HEK293T (cell line): ENCODE measurements at regions not wholly inside any gene's neighbourhood (a gene's known extent, or its start where the extent isn't known, plus 50 kb on each side); places are given as distances from the start of the nearest gene placed in this dataset.

Experiments used
- CTCF ChIA-PET: fragments of 350-600 bp; formaldehyde crosslinking; extraction: SDS; loops from one replicate; lab custom pipeline; 2021; ENCODE audit warnings: antibody characterized with exemption, inconsistent platforms; lab: Yijun Ruan, JAX
- POLR2A ChIA-PET: fragments of 350-600 bp; formaldehyde crosslinking; extraction: SDS; loops from one replicate; lab custom pipeline; 2020; ENCODE audit warnings: antibody characterized with exemption, inconsistent platforms; lab: Yijun Ruan, JAX
- DNase-seq: peaks from one replicate; pipeline ENCODE4 v3.0.0; 2012; ENCODE audit warnings: mixed read lengths; ENCODE audit errors: extremely low spot score
- ARNT ChIP-seq: fragments of 450-650 bp; IDR thresholded peaks from 2 replicates; pipeline ENCODE4 v1.6.1; 2017; ENCODE audit warnings: mild to moderate bottlenecking
- BHLHE40 ChIP-seq: fragments of 450-650 bp; IDR thresholded peaks from 2 replicates; pipeline ENCODE4 v1.6.1; 2016; ENCODE audit warnings: mild to moderate bottlenecking, moderate library complexity, borderline replicate concordance
- CTBP1 ChIP-seq: fragments of 450-650 bp; IDR thresholded peaks from 2 replicates; pipeline ENCODE4 v1.6.1; 2016; ENCODE audit warnings: borderline replicate concordance
- ELF4 ChIP-seq: fragments of 450-650 bp; IDR thresholded peaks from 2 replicates; pipeline ENCODE4 v1.6.1; 2017; ENCODE audit warnings: antibody characterized with exemption
- FOXA1 ChIP-seq: fragments of 450-650 bp; IDR thresholded peaks from 2 replicates; pipeline ENCODE4 v1.6.1; 2016; ENCODE audit warnings: mild to moderate bottlenecking
- FOXK2 ChIP-seq: fragments of 450-650 bp; IDR thresholded peaks from 2 replicates; pipeline ENCODE4 v1.6.1; 2016; ENCODE audit warnings: mild to moderate bottlenecking
- FOXM1 ChIP-seq: fragments of 450-650 bp; IDR thresholded peaks from 2 replicates; pipeline ENCODE4 v1.6.1; 2017; ENCODE audit warnings: mild to moderate bottlenecking, borderline replicate concordance
- HDGF ChIP-seq: fragments of 450-650 bp; IDR thresholded peaks from 2 replicates; pipeline ENCODE4 v1.6.1; 2017; ENCODE audit warnings: antibody characterized with exemption, borderline replicate concordance
- L3MBTL2 ChIP-seq: fragments of 450-650 bp; conservative IDR thresholded peaks from 2 replicates; pipeline ENCODE4 v1.6.1; 2016; ENCODE audit warnings: mild to moderate bottlenecking
- LEF1 ChIP-seq: fragments of 450-650 bp; IDR thresholded peaks from 2 replicates; pipeline ENCODE4 v1.6.1; 2017; ENCODE audit warnings: mild to moderate bottlenecking, borderline replicate concordance
- NFRKB ChIP-seq: fragments of 450-650 bp; IDR thresholded peaks from 2 replicates; pipeline ENCODE4 v1.6.1; 2016; ENCODE audit warnings: mild to moderate bottlenecking, moderate library complexity
- PKNOX1 ChIP-seq: fragments of 450-650 bp; IDR thresholded peaks from 2 replicates; pipeline ENCODE4 v1.6.1; 2016
- SP1 ChIP-seq: fragments of 450-650 bp; IDR thresholded peaks from 2 replicates; pipeline ENCODE4 v1.6.1; 2017
- SUZ12 ChIP-seq: fragments of 450-650 bp; IDR thresholded peaks from 2 replicates; pipeline ENCODE4 v1.6.1; 2016; ENCODE audit warnings: mild to moderate bottlenecking
- TARDBP ChIP-seq: fragments of 450-650 bp; IDR thresholded peaks from 2 replicates; pipeline ENCODE4 v1.6.1; 2016
- ZNF384 ChIP-seq: fragments of 450-650 bp; IDR thresholded peaks from 2 replicates; pipeline ENCODE4 v1.6.1; 2016

- ChIA-PET POLR2A (no interaction called here), CTCF (no interaction called here)
- no peak for DNase-seq
- TF ChIP-seq LEF1, result no peak
- TF ChIP-seq L3MBTL2, result no peak
Observed at GRCh38 chr7:124480036-124480820, 285.4 kb downstream of the GPR37 start.

GRCh38 chr7:124462249-124462648 lies 303.3 kb downstream of the GPR37 start:
- DNase-seq, result no peak
- no peak for TF ChIP-seq L3MBTL2
- TF ChIP-seq ARNT, result no peak
- no peak for TF ChIP-seq FOXM1
- no peak for TF ChIP-seq ZNF384
- no peak for TF ChIP-seq HDGF
- TF ChIP-seq SUZ12, result no peak
- TF ChIP-seq ELF4, result no peak
- no peak for TF ChIP-seq CTBP1
- no peak for TF ChIP-seq NFRKB
- CTCF ChIA-PET, result no interaction called here
- POLR2A ChIA-PET, result no interaction called here

- POLR2A ChIA-PET, result no interaction called here
Observed at GRCh38 chr7:124460555-124460954, 305.0 kb downstream of the GPR37 start.

GRCh38 chr7:124460056-124460450 lies 305.5 kb downstream of the GPR37 start:
- DNase-seq, result no peak
- TF ChIP-seq PKNOX1, result no peak
- no peak for TF ChIP-seq BHLHE40
- no peak for TF ChIP-seq TARDBP
- no peak for TF ChIP-seq L3MBTL2
- TF ChIP-seq ZNF384, result no peak
- no peak for TF ChIP-seq NFRKB
- TF ChIP-seq SP1, result no peak
- no peak for TF ChIP-seq LEF1
- no peak for TF ChIP-seq ELF4
- no peak for TF ChIP-seq FOXA1
- TF ChIP-seq SUZ12, result no peak
- no peak for TF ChIP-seq HDGF
- TF ChIP-seq FOXM1, result no peak
- TF ChIP-seq FOXK2, result no peak
- TF ChIP-seq ARNT, result no peak
- POLR2A ChIA-PET, result no interaction called here
- CTCF ChIA-PET, result no interaction called here

More at GRCh38 chr7:124460555-124460954, 305.0 kb downstream of the GPR37 start:
- CTCF ChIA-PET, result no interaction called here
- no peak for DNase-seq
- TF ChIP-seq NFRKB, result no peak
- TF ChIP-seq TARDBP, result no peak
- no peak for TF ChIP-seq FOXA1
- TF ChIP-seq HDGF, result no peak
- no peak for TF ChIP-seq SUZ12

- CTCF ChIA-PET, result no interaction called here
- POLR2A ChIA-PET, result no interaction called here
- TF ChIP-seq SUZ12 (no peak), FOXA1 (no peak), TARDBP (no peak)
- DNase-seq, result no peak
Observed at GRCh38 chr7:124459101-124460055, 306.2 kb downstream of the GPR37 start.

- TF ChIP-seq ARNT (no peak), FOXK2 (no peak), SP1 (no peak), PKNOX1 (no peak), FOXA1 (no peak), HDGF (no peak), SUZ12 (no peak), CTBP1 (no peak), BHLHE40 (no peak), NFRKB (no peak), ZNF384 (no peak)
- ChIA-PET CTCF (no interaction called here), POLR2A (no interaction called here)
- no peak for DNase-seq
Observed at GRCh38 chr7:124457841-124458240, 307.8 kb downstream of the GPR37 start.

GRCh38 chr7:124456286-124456685 lies 309.3 kb downstream of the GPR37 start:
- no peak for DNase-seq
- CTCF ChIA-PET, result no interaction called here
- POLR2A ChIA-PET, result no interaction called here
- TF ChIP-seq ELF4 (no peak), FOXM1 (no peak), SP1 (no peak), ARNT (no peak), FOXA1 (no peak), CTBP1 (no peak), ZNF384 (no peak), LEF1 (no peak), BHLHE40 (no peak), SUZ12 (no peak), TARDBP (no peak), PKNOX1 (no peak), HDGF (no peak), FOXK2 (no peak), L3MBTL2 (no peak), NFRKB (no peak)
